ENCODE measurements at regions not wholly inside any gene's neighbourhood (a gene's known extent, or its start where the extent isn't known, plus 50 kb on each side); places are given as distances from the start of the nearest gene placed in this dataset.

DNA sequence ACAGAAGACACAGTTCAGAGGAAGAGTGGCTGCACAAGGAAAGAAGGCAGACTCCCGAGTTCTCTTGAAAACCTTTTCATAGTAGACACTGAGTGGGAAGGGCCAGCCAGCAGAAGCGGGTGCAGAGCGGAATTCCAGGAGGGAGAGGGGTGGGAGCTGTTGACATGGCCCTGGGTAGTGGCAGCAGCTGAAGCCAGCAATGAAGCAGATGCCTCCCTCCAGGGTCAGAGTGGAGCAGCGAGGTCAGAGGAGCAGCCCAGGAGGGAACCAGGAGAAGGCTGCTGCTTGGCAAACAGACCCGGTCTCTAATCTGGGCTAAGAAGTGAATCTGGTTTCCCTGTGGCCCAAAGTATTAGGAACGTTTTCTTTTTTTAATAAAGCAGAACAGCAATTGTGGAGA is 73.9 kb upstream of the SPATA13 start:
- TF ChIP-seq, protein P1, sequence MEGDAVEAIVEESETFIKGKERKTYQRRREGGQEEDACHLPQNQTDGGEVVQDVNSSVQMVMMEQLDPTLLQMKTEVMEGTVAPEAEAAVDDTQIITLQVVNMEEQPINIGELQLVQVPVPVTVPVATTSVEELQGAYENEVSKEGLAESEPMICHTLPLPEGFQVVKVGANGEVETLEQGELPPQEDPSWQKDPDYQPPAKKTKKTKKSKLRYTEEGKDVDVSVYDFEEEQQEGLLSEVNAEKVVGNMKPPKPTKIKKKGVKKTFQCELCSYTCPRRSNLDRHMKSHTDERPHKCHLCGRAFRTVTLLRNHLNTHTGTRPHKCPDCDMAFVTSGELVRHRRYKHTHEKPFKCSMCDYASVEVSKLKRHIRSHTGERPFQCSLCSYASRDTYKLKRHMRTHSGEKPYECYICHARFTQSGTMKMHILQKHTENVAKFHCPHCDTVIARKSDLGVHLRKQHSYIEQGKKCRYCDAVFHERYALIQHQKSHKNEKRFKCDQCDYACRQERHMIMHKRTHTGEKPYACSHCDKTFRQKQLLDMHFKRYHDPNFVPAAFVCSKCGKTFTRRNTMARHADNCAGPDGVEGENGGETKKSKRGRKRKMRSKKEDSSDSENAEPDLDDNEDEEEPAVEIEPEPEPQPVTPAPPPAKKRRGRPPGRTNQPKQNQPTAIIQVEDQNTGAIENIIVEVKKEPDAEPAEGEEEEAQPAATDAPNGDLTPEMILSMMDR (IDR thresholded peaks at IDR 0.05), result no peak
- TF ChIP-seq POLR2A (IDR thresholded peaks at IDR 0.05) (no peak), EP300 (IDR thresholded peaks at IDR 0.05) (no peak)

Data from ovary (tissue), 3 donors.